Fibroblast of lung (primary cell): ENCODE measurements at regions not wholly inside any gene's neighbourhood (a gene's known extent, or its start where the extent isn't known, plus 50 kb on each side); places are given as distances from the start of the nearest gene placed in this dataset.

Source experiments
- DNase-seq, 2 donors: peaks; one replicate each; pipeline versions ENCODE4 v3.0.0 to v3.0.0-alpha.2; 2010; ENCODE audit warnings: low read depth in 2 of 2
- H2AFZ ChIP-seq: 2 replicates; pipeline ENCODE4 v1.5.1; 2012; ENCODE audit warnings: low read length, control low read depth, inconsistent platforms
- H3K27ac ChIP-seq: 2 replicates; pipeline ENCODE4 v1.5.1; 2011; ENCODE audit warnings: low read length, control low read depth; ENCODE audit not compliant: insufficient read depth
- H3K27me3 ChIP-seq: 2 replicates; pipeline ENCODE4 v1.5.1; 2011; ENCODE audit warnings: mild to moderate bottlenecking, low read length; ENCODE audit not compliant: control insufficient read depth, insufficient read depth
- H3K36me3 ChIP-seq: 2 replicates; pipeline ENCODE4 v1.5.1; 2011; ENCODE audit warnings: low read length; ENCODE audit not compliant: control insufficient read depth, insufficient read depth
- H3K4me1 ChIP-seq: 2 replicates; pipeline ENCODE4 v1.5.1; 2011; ENCODE audit warnings: low read length; ENCODE audit not compliant: control insufficient read depth, insufficient read depth; ENCODE audit errors: extremely low read depth
- H3K4me2 ChIP-seq: 2 replicates; pipeline ENCODE4 v1.5.1; 2011; ENCODE audit warnings: low read length, control low read depth; ENCODE audit not compliant: insufficient read depth; ENCODE audit errors: extremely low read depth
- H3K4me3 ChIP-seq, 4 experiments: fragments of 200-600 bp in 1 of 4; sonication (generic) in 1 of 4; replicated peaks in 1 of 4; 2 replicates each; pipeline ENCODE4 v1.5.1; 2011 to 2016; ENCODE audit warnings: low read length in 4 of 4, low read depth in 3 of 4, mild to moderate bottlenecking in 3 of 4, control low read depth in 2 of 4, inconsistent platforms in 1 of 4, mixed read lengths in 1 of 4; ENCODE audit not compliant: insufficient read depth in 1 of 4; ENCODE audit errors: control extremely low read depth in 1 of 4
- H3K79me2 ChIP-seq: 2 replicates; pipeline ENCODE4 v1.5.1; 2012; ENCODE audit warnings: mild to moderate bottlenecking, low read length, inconsistent platforms; ENCODE audit not compliant: control insufficient read depth, insufficient read depth
- H3K9ac ChIP-seq: 2 replicates; pipeline ENCODE4 v1.5.1; 2011; ENCODE audit warnings: mild to moderate bottlenecking, low read length, control low read depth; ENCODE audit not compliant: insufficient read depth
- H3K9me3 ChIP-seq: 2 replicates; pipeline ENCODE4 v1.5.1; 2012; ENCODE audit warnings: low read depth, low read length; ENCODE audit not compliant: control insufficient read depth, insufficient read depth
- H4K20me1 ChIP-seq: 2 replicates; pipeline ENCODE4 v1.5.1; 2011; ENCODE audit warnings: low read length; ENCODE audit not compliant: control insufficient read depth, insufficient read depth; ENCODE audit errors: extremely low read depth
- CTCF ChIP-seq, 2 donors: IDR thresholded peaks in 1 of 2; conservative IDR thresholded peaks in 1 of 2; 1 replicate in 1 of 2; 2 replicates in 1 of 2; pipeline ENCODE4 v1.5.1; 2011 to 2012; ENCODE audit warnings: low read length in 2 of 2, control low read depth in 1 of 2, inconsistent platforms in 1 of 2, low read depth in 1 of 2, mild to moderate bottlenecking in 1 of 2
- EZH2 ChIP-seq: IDR thresholded peaks from 2 replicates; pipeline ENCODE4 v1.5.1; 2012; ENCODE audit warnings: low read length, control low read depth, mild to moderate bottlenecking; ENCODE audit errors: missing control alignments

DNA sequence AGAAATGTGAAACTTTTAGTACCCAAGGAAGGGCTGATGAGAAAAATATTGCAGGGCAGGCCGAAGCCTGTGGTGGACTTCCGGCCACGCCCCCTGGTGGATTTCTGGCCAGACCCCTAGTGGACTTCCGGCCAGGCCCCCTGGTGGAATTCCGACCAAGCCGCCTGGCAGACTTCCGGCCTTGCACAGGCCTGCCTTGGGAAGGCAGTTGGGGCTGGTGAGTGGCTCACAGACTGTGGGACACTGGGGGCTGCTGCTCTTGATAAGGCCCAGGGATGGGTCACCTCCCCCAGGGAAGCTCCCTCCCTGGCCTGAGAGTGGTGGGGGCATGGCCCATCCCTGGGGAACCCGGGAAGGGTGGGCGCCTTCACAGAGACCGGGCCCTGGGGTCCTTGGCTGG, 116.4 kb upstream of the MKI67 start:
- H3K36me3 ChIP-seq: no peaks in the 10 kb centered on the region
- no peaks in the 10 kb centered on the region for H4K20me1 ChIP-seq
- H2AFZ ChIP-seq: no peak overlapping the region
- no peak overlapping the region for H3K4me2 ChIP-seq
- no peak for DNase-seq
- no peaks in the 10 kb centered on the region for H3K27me3 ChIP-seq
- TF ChIP-seq EZH2 (no peak), CTCF (conservative IDR thresholded peaks at IDR 0.05 in 1 of 2, IDR thresholded peaks at IDR 0.05 in 1 of 2; ENCODE audit: low read depth in 1 of 2, low read length in 2 of 2) (no peak)
- no peaks in the 10 kb centered on the region for H3K79me2 ChIP-seq
- H3K9ac ChIP-seq: no peak overlapping the region
- no peaks in the 10 kb centered on the region for H3K4me1 ChIP-seq
- no peak overlapping the region for H3K27ac ChIP-seq
- no peaks in the 10 kb centered on the region for H3K9me3 ChIP-seq
- H3K4me3 ChIP-seq: no peak overlapping the region

- no peaks in the 10 kb centered on the region for H3K79me2 ChIP-seq
- H2AFZ ChIP-seq: no peak overlapping the region
- no peak overlapping the region for H3K27ac ChIP-seq
- TF ChIP-seq EZH2 (no peak), CTCF (conservative IDR thresholded peaks at IDR 0.05 in 1 of 2, IDR thresholded peaks at IDR 0.05 in 1 of 2; ENCODE audit: low read depth in 1 of 2, low read length in 2 of 2) (no peak)
- H3K4me2 ChIP-seq: no peak overlapping the region
- no peak overlapping the region for H3K9ac ChIP-seq
- no peaks in the 10 kb centered on the region for H3K27me3 ChIP-seq
- H3K9me3 ChIP-seq: no peaks in the 10 kb centered on the region
- no peak overlapping the region for H3K4me3 ChIP-seq
- H3K4me1 ChIP-seq: no peaks in the 10 kb centered on the region
- DNase-seq: no peak
- H4K20me1 ChIP-seq: no peaks in the 10 kb centered on the region
- H3K36me3 ChIP-seq: no peaks in the 10 kb centered on the region
Measured at GRCh38 chr10:128245026-128245425, 118.8 kb upstream of the MKI67 start.

DNA sequence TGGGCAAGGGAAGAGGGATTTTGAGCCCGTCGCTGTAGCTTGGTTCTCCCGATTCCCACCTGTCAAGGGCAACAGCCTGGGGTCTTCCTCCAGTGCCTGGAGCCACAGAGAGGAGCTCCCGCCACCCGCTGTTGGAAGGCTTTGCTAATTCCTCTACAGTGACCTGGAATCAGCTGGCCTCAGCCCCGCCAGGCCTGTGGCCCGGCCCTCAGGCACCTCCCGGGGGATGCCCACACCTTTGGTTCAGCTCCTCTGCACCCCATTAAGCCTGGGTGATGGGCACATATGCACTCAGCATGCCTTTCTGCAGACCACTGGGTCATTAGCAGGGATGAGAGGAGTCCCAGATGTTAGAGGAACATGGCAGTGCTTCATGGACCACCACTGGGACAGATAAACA, 121.4 kb upstream of the MKI67 start:
- Histone ChIP-seq H3K36me3 (no peaks in the 10 kb centered on the region), H3K4me1 (no peaks in the 10 kb centered on the region), H3K9me3 (no peaks in the 10 kb centered on the region), H4K20me1 (no peaks in the 10 kb centered on the region), H3K4me2 (no peak overlapping the region), H3K27me3 (no peaks in the 10 kb centered on the region), H3K9ac (no peak overlapping the region), H3K79me2 (no peaks in the 10 kb centered on the region), H3K27ac (no peak overlapping the region), H2AFZ (no peak overlapping the region), H3K4me3 (no peak overlapping the region)
- no peak for DNase-seq
- TF ChIP-seq EZH2: no peak
- TF ChIP-seq CTCF (conservative IDR thresholded peaks at IDR 0.05 in 1 of 2, IDR thresholded peaks at IDR 0.05 in 1 of 2; ENCODE audit: low read depth in 1 of 2, low read length in 2 of 2): no peak
